Mesenchymal stem cell (in vitro differentiated cells and primary cell): ENCODE measurements at regions not wholly inside any gene's neighbourhood (a gene's known extent, or its start where the extent isn't known, plus 50 kb on each side); places are given as distances from the start of the nearest gene placed in this dataset.
"Not testable (repeated sequence)": the region's sequence is repeated elsewhere in the genome, so short reads cannot be mapped to it uniquely, and the experiment has no call there.

Source experiments
- DNase-seq: peaks from one replicate; pipeline ENCODE4 v3.0.0-alpha.2; 2013
- H2AFZ ChIP-seq: one replicate; pipeline ENCODE4 v1.6.1; 2013; ENCODE audit warnings: low read depth, mild to moderate bottlenecking, control low read depth, inconsistent platforms, low read length, moderate library complexity
- H2AK5ac ChIP-seq: 2 replicates; pipeline ENCODE4 v1.6.1; 2013; ENCODE audit warnings: low read length, moderate library complexity, mild to moderate bottlenecking, inconsistent platforms; ENCODE audit not compliant: severe bottlenecking
- H2BK120ac ChIP-seq: one replicate; pipeline ENCODE4 v1.6.1; 2013; ENCODE audit warnings: low read depth, mild to moderate bottlenecking, inconsistent platforms, low read length, moderate library complexity
- H2BK12ac ChIP-seq, 2 experiments: one replicate each; pipeline ENCODE4 v1.6.1; 2013; ENCODE audit warnings: inconsistent platforms in 2 of 2, low read length in 2 of 2, mild to moderate bottlenecking in 2 of 2, moderate library complexity in 2 of 2, control low read depth in 1 of 2
- H2BK15ac ChIP-seq: one replicate; pipeline ENCODE4 v1.6.1; 2013; ENCODE audit warnings: mild to moderate bottlenecking, low read depth, inconsistent platforms; ENCODE audit not compliant: poor library complexity, severe bottlenecking
- H2BK5ac ChIP-seq: 2 replicates; pipeline ENCODE4 v1.6.1; 2013; ENCODE audit warnings: low read depth, mild to moderate bottlenecking, low read length, control low read depth, inconsistent platforms; ENCODE audit not compliant: poor library complexity, severe bottlenecking
- H3K14ac ChIP-seq, 2 experiments: one replicate each; pipeline ENCODE4 v1.6.1; 2013; ENCODE audit warnings: inconsistent platforms in 2 of 2, low read length in 2 of 2, control low read depth in 1 of 2, mild to moderate bottlenecking in 1 of 2, moderate library complexity in 1 of 2
- H3K18ac ChIP-seq, 2 experiments: one replicate each; pipeline ENCODE4 v1.6.1; 2013; ENCODE audit warnings: inconsistent platforms in 2 of 2, low read length in 2 of 2, control low read depth in 1 of 2, low read depth in 1 of 2, mild to moderate bottlenecking in 1 of 2
- H3K23ac ChIP-seq, 2 experiments: one replicate each; pipeline ENCODE4 v1.6.1; 2013; ENCODE audit warnings: inconsistent platforms in 2 of 2, low read length in 2 of 2, mild to moderate bottlenecking in 2 of 2, moderate library complexity in 2 of 2, control low read depth in 1 of 2
- H3K27ac ChIP-seq: 2 replicates; pipeline ENCODE4 v1.5.1; 2013; ENCODE audit warnings: mild to moderate bottlenecking, moderate library complexity, low read length, control low read depth, inconsistent platforms; ENCODE audit not compliant: poor library complexity, severe bottlenecking
- H3K27me3 ChIP-seq, 2 experiments: 2 replicates each; pipeline versions ENCODE4 v1.6.1 to v1.7.0; 2013; ENCODE audit warnings: low read length in 2 of 2, mild to moderate bottlenecking in 2 of 2, moderate library complexity in 2 of 2, control low read depth in 1 of 2, inconsistent platforms in 1 of 2; ENCODE audit not compliant: control insufficient read depth in 1 of 2, insufficient read depth in 1 of 2
- H3K36me3 ChIP-seq, 2 experiments: 2 replicates each; pipeline versions ENCODE4 v1.6.1 to v1.7.0; 2013; ENCODE audit warnings: low read length in 2 of 2, control low read depth in 1 of 2, inconsistent platforms in 1 of 2, low read depth in 1 of 2, mild to moderate bottlenecking in 1 of 2; ENCODE audit not compliant: insufficient read depth in 2 of 2, control insufficient read depth in 1 of 2
- H3K4ac ChIP-seq, 2 experiments: one replicate each; pipeline ENCODE4 v1.6.1; 2013; ENCODE audit warnings: inconsistent platforms in 2 of 2, low read length in 2 of 2, mild to moderate bottlenecking in 2 of 2, moderate library complexity in 2 of 2, control low read depth in 1 of 2, low read depth in 1 of 2
- H3K4me1 ChIP-seq: 2 replicates; pipeline ENCODE4 v1.6.1; 2013; ENCODE audit warnings: low read depth, low read length, control low read depth; ENCODE audit not compliant: control insufficient read depth, insufficient read depth
- H3K4me2 ChIP-seq: 2 replicates; pipeline ENCODE4 v1.6.1; 2013; ENCODE audit warnings: low read length, mild to moderate bottlenecking, inconsistent platforms; ENCODE audit not compliant: poor library complexity, severe bottlenecking
- H3K4me3 ChIP-seq, 2 experiments: 2 replicates each; pipeline versions ENCODE4 v1.5.1 to v1.7.0; 2013; ENCODE audit warnings: low read length in 2 of 2, mild to moderate bottlenecking in 2 of 2, control low read depth in 1 of 2, low read depth in 1 of 2; ENCODE audit not compliant: insufficient read depth in 1 of 2
- H3K79me1 ChIP-seq: replicated peaks from 2 replicates; pipeline ENCODE4 v1.6.1; 2013; ENCODE audit warnings: mild to moderate bottlenecking, control low read depth, low read length, inconsistent platforms; ENCODE audit not compliant: poor library complexity, severe bottlenecking
- H3K9ac ChIP-seq: 2 replicates; pipeline ENCODE4 v1.7.0; 2013; ENCODE audit warnings: mild to moderate bottlenecking, low read length, moderate library complexity
- H3K9me3 ChIP-seq: 2 replicates; pipeline ENCODE4 v1.7.0; 2013; ENCODE audit warnings: mild to moderate bottlenecking, low read length; ENCODE audit not compliant: control insufficient read depth
- H4K8ac ChIP-seq: one replicate; pipeline ENCODE4 v1.6.1; 2013; ENCODE audit warnings: inconsistent platforms, mild to moderate bottlenecking, low read length, moderate library complexity
- H4K91ac ChIP-seq: one replicate; pipeline ENCODE4 v1.6.1; 2013; ENCODE audit warnings: mild to moderate bottlenecking, low read length, inconsistent platforms
- WGBS: methylation state at CpG from one replicate; pipeline ENCODE4 v1.1.7; 2013; ENCODE audit warnings: mixed read lengths; 5-methylcytosine and 5-hydroxymethylcytosine counted together

DNA sequence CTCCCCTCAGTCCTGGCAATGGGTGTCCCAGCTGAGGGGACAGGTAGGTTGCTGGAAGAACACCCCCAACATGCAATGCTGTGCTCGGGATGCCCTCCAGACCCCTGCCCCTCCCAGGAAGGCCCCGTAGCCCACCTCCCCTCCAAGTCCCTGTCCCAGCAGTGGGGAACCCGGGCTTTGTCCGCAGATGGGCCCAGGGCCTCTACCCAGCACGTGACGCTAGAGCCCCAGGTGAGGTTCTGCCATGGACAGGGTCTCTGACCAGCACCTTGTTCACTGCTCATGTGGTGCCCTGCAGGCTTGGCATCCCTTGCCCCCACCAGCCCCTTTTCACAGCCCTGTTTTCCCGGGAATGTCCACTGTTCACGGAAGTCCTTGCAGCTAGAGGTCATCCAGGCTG is 220.0 kb upstream of the SGCG start:
- no peak overlapping the region for H4K8ac ChIP-seq
- H3K14ac ChIP-seq = no peak overlapping the region
- H2BK12ac ChIP-seq = no peak overlapping the region
- H3K9ac ChIP-seq = no peak overlapping the region
- H2BK5ac ChIP-seq = no peak overlapping the region
- no peak overlapping the region for H3K18ac ChIP-seq
- no peak overlapping the region for H3K4me3 ChIP-seq
- no peak for DNase-seq
- H3K9me3 ChIP-seq = no peaks in the 10 kb centered on the region
- H2AK5ac ChIP-seq = no peak overlapping the region
- no peak overlapping the region for H4K91ac ChIP-seq
- no peak overlapping the region for H2BK120ac ChIP-seq
- no peak overlapping the region for H3K27ac ChIP-seq
- no peaks in the 10 kb centered on the region for H3K36me3 ChIP-seq
- H3K4me2 ChIP-seq = no peak overlapping the region
- 78% methylated on average over 6 of the region's 8 CpGs for WGBS
- H3K23ac ChIP-seq = no peak overlapping the region
- peaks cover 4% of the 10 kb centered on the region for H3K4me1 ChIP-seq
- peaks cover 0 to 4% of the 10 kb centered on the region in 2 experiments for H3K27me3 ChIP-seq
- no peak overlapping the region for H2AFZ ChIP-seq
- H3K79me1 ChIP-seq = no peaks in the 10 kb centered on the region
- H2BK15ac ChIP-seq = no peak overlapping the region
- H3K4ac ChIP-seq = no peak overlapping the region

- H4K91ac ChIP-seq = not testable (repeated sequence)
- 69% methylated on average over 1 of the region's 14 CpGs for WGBS
These were observed 219.4 kb upstream of the SGCG start for GRCh38 chr13:22961342-22961741.

GRCh38 chr13:22961835-22962537 is 218.8 kb upstream of the SGCG start:
- Histone ChIP-seq H3K4ac (no peak overlapping the region), H3K14ac (no peak overlapping the region), H2BK12ac (no peak overlapping the region), H3K79me1 (no peaks in the 10 kb centered on the region), H2BK5ac (no peak overlapping the region), H2BK120ac (no peak overlapping the region), H3K18ac (no peak overlapping the region), H2AFZ (no peak overlapping the region), H2BK15ac (no peak overlapping the region), H3K27me3 (peaks cover 0 to 4% of the 10 kb centered on the region in 2 experiments), H2AK5ac (no peak overlapping the region), H3K27ac (no peak overlapping the region), H3K36me3 (no peaks in the 10 kb centered on the region), H3K9ac (no peak overlapping the region), H3K4me1 (peaks cover 4% of the 10 kb centered on the region), H3K9me3 (no peaks in the 10 kb centered on the region), H3K4me3 (no peak overlapping the region), H4K8ac (no peak overlapping the region), H4K91ac (no peak overlapping the region), H3K23ac (no peak overlapping the region), H3K4me2 (no peak overlapping the region)
- no peak for DNase-seq
- WGBS = 78% methylated on average over 14 of the region's 16 CpGs

More at GRCh38 chr13:22961342-22961741, 219.4 kb upstream of the SGCG start:
- H3K4me1 ChIP-seq, H3K4me2 ChIP-seq, H3K23ac ChIP-seq, H2BK12ac ChIP-seq, H3K18ac ChIP-seq, H3K9me3 ChIP-seq, H3K4me3 ChIP-seq, DNase-seq, H3K27ac ChIP-seq, H2AFZ ChIP-seq, H2AK5ac ChIP-seq, H4K8ac ChIP-seq, H2BK5ac ChIP-seq, H2BK15ac ChIP-seq, H2BK120ac ChIP-seq, H3K4ac ChIP-seq, H3K9ac ChIP-seq, H3K14ac ChIP-seq, H3K27me3 ChIP-seq, H3K36me3 ChIP-seq, H3K79me1 ChIP-seq: not testable (repeated sequence)

DNA sequence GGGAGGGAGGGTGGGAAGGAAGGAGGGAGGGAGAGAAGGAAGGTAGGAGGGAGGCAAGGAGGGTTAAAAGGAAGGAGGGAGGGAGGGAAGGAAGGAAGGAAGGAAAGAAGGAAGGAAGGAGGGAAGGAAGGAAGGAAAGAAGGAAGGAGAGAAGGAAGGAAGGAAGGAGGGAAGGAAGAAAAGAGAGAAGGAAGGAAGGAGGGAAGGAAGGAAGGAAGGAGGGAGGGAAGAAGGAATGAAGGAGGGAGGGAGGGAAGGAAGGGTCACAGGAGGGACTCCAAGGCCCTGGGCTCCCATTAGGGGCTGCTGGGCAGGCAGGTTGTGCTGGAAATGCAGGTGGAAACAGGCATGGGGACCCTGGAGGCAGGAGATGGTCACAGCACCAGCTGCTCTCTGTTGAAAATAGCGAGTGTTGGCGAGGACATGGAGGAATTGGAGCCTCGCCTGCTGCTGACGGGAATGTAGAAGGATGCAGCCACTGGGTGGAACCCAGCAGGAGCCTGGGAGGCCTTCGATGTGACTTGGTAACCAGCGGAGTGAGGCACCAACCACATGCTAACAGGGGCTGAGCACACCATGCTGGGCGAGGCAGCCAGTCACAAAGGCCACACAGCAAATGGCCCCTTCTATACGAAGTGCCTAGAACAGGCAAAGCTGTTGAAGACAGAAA is 217.3 kb upstream of the SGCG start:
- H3K9me3 ChIP-seq, H2BK5ac ChIP-seq, H3K23ac ChIP-seq, DNase-seq, H2BK15ac ChIP-seq, H3K4me3 ChIP-seq, H3K27ac ChIP-seq, H3K18ac ChIP-seq, H2AK5ac ChIP-seq, H3K9ac ChIP-seq, H3K14ac ChIP-seq, H3K4ac ChIP-seq, H3K4me1 ChIP-seq, H3K4me2 ChIP-seq, H2BK12ac ChIP-seq, H2AFZ ChIP-seq, H3K79me1 ChIP-seq, H3K36me3 ChIP-seq, H4K91ac ChIP-seq, H2BK120ac ChIP-seq, H3K27me3 ChIP-seq, H4K8ac ChIP-seq: not testable (repeated sequence)
- WGBS = 46% methylated on average over 6 of the region's 8 CpGs
